Neural progenitor cell (in vitro differentiated cells): ENCODE measurements at regions not wholly inside any gene's neighbourhood (a gene's known extent, or its start where the extent isn't known, plus 50 kb on each side); places are given as distances from the start of the nearest gene placed in this dataset.

Experiments used
- EZH2 ChIP-seq: fragments of 200-600 bp; sonication (generic); IDR thresholded peaks from 2 replicates; pipeline ENCODE4 v1.6.1; 2017; ENCODE audit warnings: antibody characterized with exemption, mild to moderate bottlenecking, moderate library complexity
- TF ChIP-seq, protein P1 (sequence below): fragments of 200-600 bp; sonication (generic); IDR thresholded peaks from 2 replicates; pipeline ENCODE4 v1.5.1; 2017; ENCODE audit warnings: antibody characterized with exemption, mild to moderate bottlenecking

DNA sequence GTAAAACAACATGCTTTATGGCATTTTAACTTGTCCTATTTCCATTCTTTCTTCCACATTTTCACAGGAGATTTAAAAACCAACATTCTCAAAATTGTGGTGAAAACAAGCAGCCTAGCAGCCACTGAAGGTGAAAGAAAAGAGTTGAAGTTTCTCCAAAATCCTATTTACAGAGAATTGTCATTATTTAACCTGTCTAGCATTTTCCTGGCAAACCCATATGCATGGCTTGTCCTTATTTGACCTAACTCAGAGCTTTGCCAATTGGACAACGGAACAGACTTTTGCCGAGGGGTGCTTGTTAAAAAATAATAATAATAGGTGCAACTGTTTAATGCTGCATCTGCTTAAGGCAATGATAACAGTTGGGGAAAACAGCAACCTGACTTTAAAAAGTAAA is 80.4 kb upstream of the PCSK5 start:
- TF ChIP-seq, protein P1, sequence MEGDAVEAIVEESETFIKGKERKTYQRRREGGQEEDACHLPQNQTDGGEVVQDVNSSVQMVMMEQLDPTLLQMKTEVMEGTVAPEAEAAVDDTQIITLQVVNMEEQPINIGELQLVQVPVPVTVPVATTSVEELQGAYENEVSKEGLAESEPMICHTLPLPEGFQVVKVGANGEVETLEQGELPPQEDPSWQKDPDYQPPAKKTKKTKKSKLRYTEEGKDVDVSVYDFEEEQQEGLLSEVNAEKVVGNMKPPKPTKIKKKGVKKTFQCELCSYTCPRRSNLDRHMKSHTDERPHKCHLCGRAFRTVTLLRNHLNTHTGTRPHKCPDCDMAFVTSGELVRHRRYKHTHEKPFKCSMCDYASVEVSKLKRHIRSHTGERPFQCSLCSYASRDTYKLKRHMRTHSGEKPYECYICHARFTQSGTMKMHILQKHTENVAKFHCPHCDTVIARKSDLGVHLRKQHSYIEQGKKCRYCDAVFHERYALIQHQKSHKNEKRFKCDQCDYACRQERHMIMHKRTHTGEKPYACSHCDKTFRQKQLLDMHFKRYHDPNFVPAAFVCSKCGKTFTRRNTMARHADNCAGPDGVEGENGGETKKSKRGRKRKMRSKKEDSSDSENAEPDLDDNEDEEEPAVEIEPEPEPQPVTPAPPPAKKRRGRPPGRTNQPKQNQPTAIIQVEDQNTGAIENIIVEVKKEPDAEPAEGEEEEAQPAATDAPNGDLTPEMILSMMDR: no peak
- TF ChIP-seq EZH2: no peak
